NCI-H128 (cell line): ENCODE measurements at regions not wholly inside any gene's neighbourhood (a gene's known extent, or its start where the extent isn't known, plus 50 kb on each side); places are given as distances from the start of the nearest gene placed in this dataset.
"Not testable (repeated sequence)": the region's sequence is repeated elsewhere in the genome, so short reads cannot be mapped to it uniquely, and the experiment has no call there.

Experiments used
- DNase-seq: peaks from one replicate; lab custom pipeline; 2025; ENCODE audit not compliant: unreplicated experiment; lab: John Stamatoyannopoulos, UW

DNA sequence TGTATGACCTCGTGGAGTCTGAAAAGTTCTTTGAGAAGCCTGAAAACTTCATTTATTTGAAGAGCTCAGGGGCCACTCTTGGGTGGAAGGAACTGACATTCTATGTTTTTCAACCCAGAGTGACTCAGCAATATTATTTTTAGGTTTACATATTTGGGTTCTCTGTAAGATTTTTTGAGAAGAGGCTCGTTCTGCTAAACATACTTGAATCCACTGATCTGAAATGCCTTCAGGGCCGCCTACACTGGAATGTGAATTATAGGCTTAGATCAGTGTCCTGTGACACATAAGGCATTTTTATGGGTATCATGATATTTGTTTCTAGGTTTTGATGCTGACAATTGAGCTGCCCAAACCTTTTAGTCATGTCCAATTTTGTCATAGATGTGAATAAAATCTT, 86.2 kb downstream of the PSAT1 start:
- no peak for DNase-seq

DNA sequence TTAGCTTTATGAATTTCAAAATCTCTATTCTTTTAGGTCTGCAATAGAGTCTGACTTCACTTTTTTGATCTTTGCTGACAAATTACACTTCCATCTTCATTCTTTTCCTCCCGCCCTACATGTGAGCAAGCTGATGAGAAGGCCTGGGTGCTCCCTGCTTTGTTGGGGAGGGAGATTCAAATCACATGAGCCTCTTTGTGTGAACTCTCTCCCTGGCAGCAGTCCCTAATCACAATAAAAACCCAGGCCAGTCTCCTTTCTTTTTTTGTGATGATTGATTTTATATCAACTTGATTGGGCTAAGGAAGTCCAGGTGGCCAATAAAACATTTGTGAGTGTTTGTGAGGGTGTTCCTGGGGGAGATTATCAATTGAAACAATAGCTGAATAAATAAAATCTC, 89.4 kb downstream of the PSAT1 start:
- no peak for DNase-seq

DNA sequence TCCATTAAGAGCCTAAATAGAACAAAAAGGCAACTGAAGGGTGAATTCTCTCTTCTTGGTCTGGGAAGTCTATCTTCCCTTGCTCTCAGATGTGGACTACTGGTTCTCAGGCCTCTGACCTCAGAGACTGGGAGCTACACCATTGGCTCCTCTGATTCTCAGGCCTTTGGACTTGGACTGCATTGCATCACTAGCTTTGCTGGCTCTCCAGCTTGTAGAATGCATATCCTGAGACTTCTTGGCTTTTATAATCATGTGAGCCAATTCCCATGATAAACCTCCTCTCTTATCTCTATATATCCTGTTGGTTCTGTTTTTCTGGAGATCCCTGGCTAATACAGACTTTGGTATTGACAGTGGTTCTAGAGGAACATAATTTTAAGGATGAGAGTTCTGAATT, 89.8 kb downstream of the PSAT1 start:
- DNase-seq = no peak

DNA sequence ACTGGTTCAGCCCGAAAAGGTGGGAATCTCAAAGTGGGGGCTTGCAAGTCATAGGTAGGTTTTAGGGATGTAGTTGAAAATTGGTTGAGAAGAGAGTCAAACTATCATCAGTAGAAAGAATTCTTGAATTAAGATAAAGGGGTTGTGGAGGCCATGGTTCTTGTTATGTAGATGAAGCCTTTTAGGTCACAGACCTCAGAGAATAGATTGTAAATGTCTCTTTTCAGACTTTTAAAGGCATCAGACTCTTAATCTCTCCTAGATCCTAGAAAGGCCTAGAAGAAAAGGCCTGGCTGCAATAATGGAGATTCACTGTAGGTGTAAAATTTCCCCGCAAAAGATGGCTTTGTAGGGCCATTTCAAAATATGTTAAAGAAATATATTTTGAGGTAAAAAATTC, 96.4 kb downstream of the PSAT1 start:
- no peak for DNase-seq

DNA sequence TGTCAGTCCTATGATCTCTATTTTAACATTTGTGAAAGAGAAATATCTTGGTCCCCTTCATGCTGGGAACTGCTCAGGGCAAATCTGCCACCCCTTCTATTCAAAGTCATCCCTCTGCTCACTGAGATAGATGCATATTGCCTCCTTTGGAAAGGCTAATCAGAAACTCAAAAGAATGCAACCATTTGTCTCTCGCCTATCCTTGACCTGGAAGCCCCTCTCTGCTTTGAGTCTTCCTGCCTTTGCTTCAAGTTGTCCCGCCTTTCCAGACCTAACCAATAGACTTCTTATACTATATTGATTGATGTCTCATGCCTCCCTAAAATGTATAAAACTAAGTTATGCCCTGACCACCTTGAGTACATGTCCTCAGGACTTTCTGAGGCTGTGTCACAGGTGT, 97.0 kb downstream of the PSAT1 start:
- DNase-seq = no peak

DNA sequence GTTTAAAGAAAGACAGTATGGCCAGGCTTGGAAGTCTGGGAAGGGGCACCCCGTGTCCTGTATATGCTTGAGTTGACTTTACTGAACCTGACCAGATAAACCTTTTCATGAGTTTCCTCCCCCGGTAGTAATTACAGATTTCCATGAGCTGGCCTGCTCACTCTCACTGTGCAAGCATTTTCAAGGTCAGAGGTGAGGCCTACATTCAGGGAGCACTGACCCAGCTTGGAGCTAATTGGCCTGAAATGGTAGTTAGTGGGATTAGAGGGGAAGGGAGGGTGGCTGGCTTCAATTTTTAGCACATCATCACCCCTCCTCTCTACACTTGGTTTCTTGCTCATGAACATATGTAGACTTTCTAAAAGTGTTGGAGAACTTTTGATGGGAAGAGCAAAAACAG, 99.2 kb downstream of the PSAT1 start:
- DNase-seq = no peak

DNA sequence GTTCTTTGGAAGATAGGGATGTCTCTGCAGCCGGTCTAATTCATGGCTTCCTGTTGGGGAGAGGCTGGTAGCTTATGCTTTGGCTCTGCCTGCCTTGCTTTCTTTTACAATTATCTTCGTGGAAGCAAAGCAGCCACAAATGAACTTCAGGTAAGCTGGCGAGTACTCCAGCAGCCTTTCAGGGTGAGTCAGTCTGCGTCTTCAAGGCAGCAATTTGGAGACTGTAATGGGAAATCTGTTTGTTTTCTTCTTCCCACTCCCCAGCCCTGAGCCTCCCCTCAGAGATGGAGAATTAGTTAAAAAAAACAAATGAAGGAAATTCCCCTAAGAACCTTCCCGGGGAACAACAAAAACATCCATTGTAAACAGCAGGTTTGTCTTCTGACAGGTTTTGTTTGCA, 100.1 kb downstream of the PSAT1 start:
- DNase-seq = no peak

DNA sequence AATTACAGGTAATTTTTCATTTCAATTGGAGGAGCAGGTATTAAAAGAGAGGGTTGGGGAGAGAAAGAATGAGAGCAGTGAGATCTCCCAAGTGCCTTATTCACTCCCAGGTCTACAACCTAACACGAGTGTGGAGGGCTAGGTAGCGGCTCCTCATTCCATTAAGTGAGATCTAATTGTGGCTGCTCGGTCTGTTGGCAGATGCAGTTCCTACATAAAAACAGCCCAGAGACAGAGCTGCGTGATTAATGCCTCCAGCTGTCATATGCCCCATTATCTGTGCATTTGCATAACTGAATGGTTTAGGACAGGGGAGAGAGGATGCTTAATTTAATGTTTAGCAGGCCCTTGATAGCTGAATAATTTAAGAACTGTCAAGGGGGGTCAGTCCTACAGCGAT, 100.5 kb downstream of the PSAT1 start:
- DNase-seq = peak; percentile 12

DNA sequence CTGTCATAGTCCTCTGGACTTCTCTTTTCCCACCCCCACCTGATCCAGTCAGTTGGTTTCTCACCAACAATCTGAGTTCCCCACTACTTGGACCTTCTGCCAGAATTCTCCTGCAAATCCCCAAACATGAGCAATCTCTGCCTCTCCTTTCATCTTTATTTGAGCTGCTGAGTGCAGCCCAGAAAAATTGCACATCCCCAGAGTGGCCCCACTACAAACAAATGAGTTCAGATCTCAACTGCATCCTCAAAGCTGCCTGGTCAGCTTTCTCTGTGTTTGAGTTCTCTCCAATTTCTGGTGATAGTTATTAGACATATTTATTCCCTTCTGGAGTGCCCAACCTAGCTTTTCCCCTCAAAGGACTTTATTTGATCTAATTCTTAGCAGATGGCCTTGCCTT, 102.2 kb downstream of the PSAT1 start:
- DNase-seq = no peak

DNA sequence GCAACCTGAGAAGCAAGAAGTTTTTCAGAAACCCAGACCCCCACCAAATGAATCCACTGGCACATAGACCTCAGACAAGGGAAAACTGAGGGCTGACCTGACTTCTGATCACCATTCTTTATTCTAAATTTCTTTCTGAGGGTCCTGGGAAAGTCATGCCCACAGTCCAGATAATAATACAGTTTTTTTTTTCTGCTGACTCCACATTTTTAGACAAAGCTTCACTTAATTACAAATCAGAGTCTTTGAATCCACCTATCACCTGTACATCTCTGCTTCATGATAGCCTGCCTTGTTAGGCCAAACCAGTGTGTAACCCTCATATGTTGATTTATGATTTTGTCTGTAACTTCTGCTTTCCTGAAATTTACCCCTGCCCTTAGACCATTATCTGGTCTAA, 103.6 kb downstream of the PSAT1 start:
- DNase-seq = no peak

DNA sequence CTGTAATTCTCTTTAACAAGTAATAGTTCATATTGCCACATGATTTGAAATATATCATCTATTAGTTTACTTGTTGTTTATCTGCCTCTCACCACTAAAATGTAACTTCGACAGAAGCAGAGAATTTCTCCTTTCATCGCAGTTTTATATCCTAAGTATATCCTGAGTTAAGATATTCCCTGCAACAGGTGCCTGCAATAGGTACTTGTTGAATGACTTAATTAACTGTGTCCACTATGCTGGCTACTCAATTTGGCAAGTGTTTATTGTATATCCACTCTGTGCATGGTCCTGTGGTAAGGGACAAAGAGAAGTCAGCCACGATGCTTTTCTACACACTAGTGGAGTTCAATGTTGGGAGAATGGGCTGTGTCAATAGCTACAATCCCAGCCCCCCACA, 108.5 kb downstream of the PSAT1 start:
- DNase-seq = no peak

DNA sequence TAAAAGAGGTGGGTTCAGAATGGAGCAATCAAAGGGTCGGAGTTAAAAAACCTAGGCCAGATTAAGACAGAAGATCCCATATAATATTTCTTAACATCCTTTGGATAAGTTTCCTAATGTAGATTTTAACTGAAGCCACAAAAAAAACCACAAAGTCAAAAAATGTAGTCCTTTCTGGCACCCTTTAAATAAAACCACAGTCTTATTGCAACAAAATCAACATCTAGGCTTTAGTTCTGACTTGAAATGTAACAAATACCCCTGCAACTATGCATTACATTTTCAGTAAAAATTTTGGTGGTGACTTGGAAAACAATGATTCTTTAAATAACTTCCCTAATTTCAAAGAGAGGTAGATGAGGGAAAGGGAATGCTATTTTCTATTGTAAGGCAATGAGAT, 109.2 kb downstream of the PSAT1 start:
- no peak for DNase-seq

DNA sequence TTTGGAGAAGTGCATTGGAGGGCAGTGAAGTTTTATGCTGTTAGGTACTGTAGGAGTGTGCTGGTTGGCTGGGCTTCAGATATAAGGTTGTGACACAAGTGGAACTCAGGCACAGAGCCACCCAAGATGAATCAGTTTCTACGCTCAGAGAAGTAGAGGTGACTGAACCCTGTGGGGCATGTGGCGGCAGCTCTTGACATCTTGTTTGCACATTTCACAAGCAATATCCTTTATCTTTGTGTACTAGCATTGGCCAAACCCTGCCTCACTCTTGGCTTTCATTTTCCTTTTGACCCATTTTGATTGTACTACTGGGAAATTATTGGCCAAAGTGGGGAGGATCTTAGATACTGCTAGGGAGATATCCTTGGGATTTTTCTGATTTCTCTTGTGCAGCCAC, 110.0 kb downstream of the PSAT1 start:
- DNase-seq = no peak

DNA sequence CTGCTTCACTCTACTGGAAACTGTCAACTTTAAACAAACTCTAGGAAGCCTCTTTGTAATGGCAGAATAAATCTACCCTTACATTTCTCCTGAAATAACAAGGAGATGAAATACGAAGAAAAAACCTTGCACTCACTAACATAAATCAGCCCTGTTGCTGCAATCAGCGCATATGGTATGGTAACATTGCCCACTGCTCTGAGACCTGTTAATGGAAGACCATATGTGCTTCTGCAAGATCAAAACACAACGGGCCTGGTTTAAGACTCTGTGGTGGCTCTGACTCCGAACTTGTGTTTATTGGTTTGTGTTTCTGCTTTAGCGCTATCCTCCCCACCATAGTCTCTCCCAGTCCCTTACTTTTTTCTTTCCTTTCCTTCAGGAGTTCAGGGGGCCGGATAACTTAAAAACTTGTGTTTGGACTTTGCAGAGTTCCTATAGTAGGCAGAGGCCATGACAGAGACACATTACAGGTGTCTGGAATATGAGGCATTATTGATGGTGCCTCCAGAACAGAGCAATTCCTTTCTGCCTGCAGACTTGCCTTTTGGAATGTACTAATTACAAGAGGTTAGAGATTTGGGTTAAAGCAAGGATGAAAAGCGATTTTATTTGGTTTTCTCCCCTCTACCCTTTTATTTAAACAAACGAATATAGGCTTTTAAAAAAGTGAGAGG, 110.8 kb downstream of the PSAT1 start:
- DNase-seq = no peak

DNA sequence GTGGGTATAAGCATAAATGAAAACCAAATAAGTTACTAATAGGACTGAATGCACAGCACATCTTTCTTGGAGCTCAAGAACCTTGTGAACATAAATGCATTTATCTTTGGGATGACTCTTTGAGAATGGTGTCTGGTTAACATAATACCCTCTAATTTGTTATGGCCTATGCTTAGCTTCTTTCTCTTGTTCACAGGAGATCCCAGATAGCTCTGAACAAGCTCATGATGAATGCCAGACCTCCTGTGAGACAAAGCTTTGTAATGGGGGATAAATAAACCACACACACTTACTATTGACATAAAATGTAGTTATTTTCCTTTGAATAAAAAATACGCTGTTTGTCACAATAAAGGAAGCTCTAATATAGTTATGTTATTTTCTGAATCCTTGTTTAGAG, 111.5 kb downstream of the PSAT1 start:
- no peak for DNase-seq

DNA sequence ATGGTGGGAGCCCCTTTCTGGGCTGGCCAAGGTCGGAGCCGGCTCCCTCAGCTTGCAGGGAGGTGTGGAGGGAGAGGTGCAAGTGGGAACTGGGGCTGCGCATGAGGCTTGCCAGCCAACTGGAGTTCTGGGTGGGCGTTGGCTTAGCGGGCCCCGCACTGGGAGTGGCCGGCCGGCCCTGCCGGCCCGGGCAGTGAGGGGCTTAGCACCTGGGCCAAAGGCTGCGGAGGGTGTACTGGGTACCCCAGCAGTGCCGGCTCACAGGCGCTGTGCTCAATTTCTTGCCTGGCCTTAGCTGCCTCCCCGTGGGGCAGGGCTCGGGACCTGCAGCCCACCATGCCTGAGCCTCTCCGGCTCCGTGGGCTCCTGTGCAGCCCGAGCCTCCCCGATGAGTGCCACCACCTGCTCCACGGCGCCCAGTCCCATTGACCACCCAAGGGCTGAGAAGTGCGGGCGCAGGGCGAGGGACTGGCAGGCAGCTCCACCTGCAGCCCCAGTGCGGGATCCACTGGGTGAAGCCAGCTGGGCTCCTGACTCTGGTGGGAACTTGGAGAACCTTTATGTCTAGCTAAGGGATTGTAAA, 113.1 kb downstream of the PSAT1 start:
- DNase-seq = not testable (repeated sequence)

DNA sequence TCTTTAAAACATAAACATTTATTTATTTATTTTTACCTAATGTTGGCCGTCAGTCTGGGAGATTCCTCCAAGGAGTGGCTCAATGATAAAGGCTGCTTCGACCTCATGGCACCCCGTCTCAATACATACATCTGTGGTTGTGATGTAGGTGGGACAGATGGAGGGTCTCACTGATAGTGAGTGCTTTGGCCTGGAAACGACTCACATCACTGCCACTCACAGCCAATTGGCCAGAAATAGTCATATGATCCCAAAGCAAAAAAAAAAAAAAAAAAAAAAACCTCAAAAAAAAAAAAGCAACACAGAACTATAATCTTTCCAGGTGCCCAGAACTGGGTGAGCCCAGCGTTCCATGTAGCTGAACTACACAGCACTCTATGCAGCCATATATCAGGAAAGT, 125.4 kb downstream of the PSAT1 start:
- no peak for DNase-seq

DNA sequence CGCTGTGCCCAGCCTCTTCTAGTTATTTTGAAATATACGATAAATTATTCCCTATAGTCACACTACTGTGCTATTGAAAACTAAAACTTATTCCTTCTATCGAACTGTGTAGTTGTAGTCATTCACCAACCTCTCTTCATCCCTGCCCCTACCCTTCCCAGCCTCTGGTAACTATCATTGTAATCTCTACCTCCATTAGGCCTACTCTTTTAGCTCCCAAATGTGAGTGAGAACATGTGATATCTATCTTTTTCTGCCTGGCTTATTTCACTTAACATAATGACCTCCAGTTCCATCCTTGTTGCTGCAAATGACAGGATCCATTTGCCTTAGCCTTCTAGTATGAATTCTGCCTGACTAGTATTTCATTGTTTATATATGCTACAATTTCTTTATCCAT, 127.4 kb downstream of the PSAT1 start:
- DNase-seq = no peak

DNA sequence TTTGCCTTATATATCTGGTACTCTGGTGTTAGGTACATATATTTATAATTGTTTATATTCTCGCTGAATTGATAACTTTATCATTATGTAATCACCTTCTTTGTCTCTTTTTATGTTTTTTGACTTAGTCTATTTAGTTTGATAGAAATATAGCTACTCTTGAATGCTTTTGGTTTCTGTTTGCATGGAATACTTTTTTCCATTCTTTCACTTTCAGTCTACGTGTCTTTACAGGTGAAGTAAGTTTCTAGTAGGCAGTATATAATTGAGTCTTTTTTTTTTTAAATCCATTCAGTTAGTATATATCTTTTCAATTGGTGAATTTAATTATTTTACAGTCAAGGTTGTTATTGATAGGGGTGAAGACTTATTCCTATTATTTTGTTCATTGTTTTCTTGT, 131.7 kb downstream of the PSAT1 start:
- DNase-seq = no peak

DNA sequence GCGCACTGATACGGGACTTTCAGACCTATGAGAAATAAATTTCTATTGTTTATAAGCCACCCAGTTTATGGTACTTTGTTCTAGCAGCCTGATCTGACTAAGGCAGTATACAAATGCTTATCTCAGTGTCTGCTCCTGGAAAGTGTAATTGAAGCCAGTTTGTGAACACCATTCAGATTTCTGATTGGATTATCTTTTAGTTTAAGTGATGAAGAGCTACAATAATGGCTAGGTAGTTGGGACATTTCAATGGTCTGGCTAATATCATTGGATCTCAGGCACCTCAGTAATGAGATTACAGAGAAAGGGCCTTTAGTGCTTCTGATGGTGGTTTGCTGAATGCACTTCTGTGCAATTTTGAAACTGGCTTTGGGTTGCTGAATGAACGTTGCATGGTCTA, 133.5 kb downstream of the PSAT1 start:
- DNase-seq = no peak

DNA sequence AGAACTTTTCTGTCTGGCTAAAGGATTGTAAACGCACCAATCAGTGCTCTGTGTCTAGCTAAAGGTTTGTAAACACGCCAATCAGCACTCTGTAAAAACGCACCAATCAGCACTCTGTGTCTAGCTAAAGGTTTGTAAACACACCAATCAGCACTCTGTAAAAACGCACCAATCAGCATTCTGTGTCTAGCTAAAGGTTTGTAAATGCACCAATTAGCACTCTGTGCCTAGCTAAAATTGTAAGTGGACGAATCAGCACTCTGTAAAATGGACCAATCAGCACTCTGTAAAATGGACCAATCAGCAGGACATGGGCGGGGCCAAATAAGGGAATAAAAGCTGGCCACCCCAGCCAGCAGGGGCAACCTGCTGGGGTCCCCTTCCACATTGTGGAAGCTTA, 134.1 kb downstream of the PSAT1 start:
- DNase-seq = not testable (repeated sequence)

DNA sequence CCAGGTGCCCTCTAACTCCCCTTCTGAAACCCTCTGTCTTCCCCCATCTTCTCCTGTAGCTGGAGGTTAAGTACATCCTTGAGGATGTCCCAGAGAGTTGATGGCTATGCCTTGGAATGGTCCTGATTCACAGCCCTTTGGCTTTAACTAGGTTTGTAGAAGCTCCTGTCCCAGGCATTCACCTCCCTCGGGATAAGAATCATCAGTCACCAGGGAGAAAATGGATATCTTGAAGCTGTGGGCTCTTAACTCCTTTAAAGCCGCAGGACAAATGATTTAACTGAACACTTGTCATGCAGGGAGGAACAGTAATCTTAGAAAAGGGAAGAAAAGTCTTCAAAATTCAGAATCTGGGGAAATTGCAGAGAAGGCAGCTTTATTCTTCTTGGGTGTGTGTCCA, 139.9 kb downstream of the PSAT1 start:
- DNase-seq = no peak

DNA sequence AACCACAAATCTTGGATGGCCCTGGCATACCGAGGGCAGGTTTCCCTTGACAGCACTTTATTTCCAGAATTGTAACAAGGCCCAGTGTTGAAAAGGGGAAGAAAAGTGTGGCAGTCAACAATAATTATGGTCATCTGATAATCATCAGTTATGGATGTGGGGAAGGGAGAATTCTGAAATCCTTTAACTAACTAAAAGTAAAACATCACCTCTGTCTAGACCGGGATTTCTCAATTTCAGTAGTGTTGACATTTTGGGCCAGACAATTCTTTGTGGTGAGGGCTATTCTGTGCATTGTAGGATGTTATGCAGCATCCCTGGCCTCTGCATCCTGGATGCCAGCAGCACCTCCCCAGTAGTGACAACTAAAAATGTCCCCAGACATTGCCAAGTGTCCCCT, 140.4 kb downstream of the PSAT1 start:
- DNase-seq = no peak
